ENCODE measurements at regions not wholly inside any gene's neighbourhood (a gene's known extent, or its start where the extent isn't known, plus 50 kb on each side); places are given as distances from the start of the nearest gene placed in this dataset.

- DNase-seq (peak in 1 of 3 donors; percentile 26), ATAC-seq (no peak)
- no peaks in the 10 kb centered on the region for H3K36me3 ChIP-seq
- intact Hi-C loops (cut with DNase I), result no loop called here
- no peaks in the 10 kb centered on the region for H3K9me3 ChIP-seq
- TF ChIP-seq CTCF (IDR thresholded peaks at IDR 0.05), result no peak
- no peak for TF ChIP-seq POLR2A (IDR thresholded peaks at IDR 0.05)
- H3K4me1 ChIP-seq, result no peaks in the 10 kb centered on the region
- no peak overlapping the region for H3K4me3 ChIP-seq
- H3K27ac ChIP-seq, result no peak overlapping the region
- no peaks in the 10 kb centered on the region for H3K27me3 ChIP-seq
- 27% methylated on average over 8 of the region's 10 CpGs for WGBS (ENCODE audit: insufficient coverage, low coverage, low lambda C conversion rate, missing lambda C conversion rate)
These were observed 183.6 kb downstream of the IRF8 start for GRCh38 chr16:86082418-86083030.

GRCh38 chr16:86083382-86084002, 184.5 kb downstream of the IRF8 start:
- Histone ChIP-seq H3K27ac (no peak overlapping the region), H3K4me1 (no peaks in the 10 kb centered on the region), H3K4me3 (no peak overlapping the region), H3K9me3 (no peaks in the 10 kb centered on the region), H3K27me3 (no peaks in the 10 kb centered on the region), H3K36me3 (no peaks in the 10 kb centered on the region)
- intact Hi-C loops (cut with DNase I), result no loop called here
- DNase-seq (peak in 1 of 3 donors; percentile 35), ATAC-seq (no peak)
- TF ChIP-seq POLR2A (IDR thresholded peaks at IDR 0.05) (no peak), CTCF (IDR thresholded peaks at IDR 0.05) (no peak)
- WGBS (ENCODE audit: insufficient coverage, low coverage, low lambda C conversion rate, missing lambda C conversion rate), result 51% methylated on average over 5 of the region's 8 CpGs

GRCh38 chr16:86085161-86085611, 186.2 kb downstream of the IRF8 start:
- H3K36me3 ChIP-seq, result no peaks in the 10 kb centered on the region
- H3K4me1 ChIP-seq, result no peaks in the 10 kb centered on the region
- no peaks in the 10 kb centered on the region for H3K27me3 ChIP-seq
- ATAC-seq, result no peak
- TF ChIP-seq POLR2A (IDR thresholded peaks at IDR 0.05) (no peak), CTCF (IDR thresholded peaks at IDR 0.05) (no peak)
- H3K4me3 ChIP-seq, result no peak overlapping the region
- H3K27ac ChIP-seq, result no peak overlapping the region
- DNase-seq, result peak in 2 of 3 donors; percentile 28 to 31
- H3K9me3 ChIP-seq, result no peaks in the 10 kb centered on the region
- intact Hi-C loops (cut with DNase I), result no loop called here
- WGBS (ENCODE audit: insufficient coverage, low coverage, low lambda C conversion rate, missing lambda C conversion rate), result 40% methylated on average over 1 of the region's 12 CpGs

- H3K4me3 ChIP-seq, result no peak overlapping the region
- no peaks in the 10 kb centered on the region for H3K27me3 ChIP-seq
- H3K27ac ChIP-seq, result no peak overlapping the region
- H3K9me3 ChIP-seq, result no peaks in the 10 kb centered on the region
- no peak for ATAC-seq
- TF ChIP-seq POLR2A (IDR thresholded peaks at IDR 0.05) (no peak), CTCF (IDR thresholded peaks at IDR 0.05) (no peak)
- H3K36me3 ChIP-seq, result no peaks in the 10 kb centered on the region
- intact Hi-C loops (cut with DNase I), result no loop called here
- DNase-seq, result peak in 2 of 3 donors; percentile 9 to 16
- WGBS (ENCODE audit: insufficient coverage, low coverage, low lambda C conversion rate, missing lambda C conversion rate), result 70% methylated on average over 8 of the region's 8 CpGs
- no peaks in the 10 kb centered on the region for H3K4me1 ChIP-seq
These were observed 186.8 kb downstream of the IRF8 start for GRCh38 chr16:86085795-86086194.
